CD8-positive, alpha-beta memory T cell (primary cell): ENCODE measurements at regions not wholly inside any gene's neighbourhood (a gene's known extent, or its start where the extent isn't known, plus 50 kb on each side); places are given as distances from the start of the nearest gene placed in this dataset.

Experiments
- CTCF ChIA-PET: fragments of 350-600 bp; sonication (Branson Sonifier 250); formaldehyde crosslinking; loops from one replicate; lab custom pipeline; 2021; ENCODE audit warnings: antibody characterized with exemption; lab: Charles Lee
- POLR2A ChIA-PET: fragments of 350-600 bp; sonication (Branson Sonifier 250); formaldehyde crosslinking; loops from one replicate; lab custom pipeline; 2021; ENCODE audit warnings: antibody characterized with exemption; lab: Charles Lee
- DNase-seq, 5 donors: peaks; one replicate each; pipeline versions ENCODE4 v3.0.0 to v3.0.0-alpha.2; 2020 to 2022; ENCODE audit warnings: mixed read lengths in 1 of 5
- H3K27ac ChIP-seq: one replicate; pipeline ENCODE4 v1.7.0; 2013; ENCODE audit warnings: low read depth, mild to moderate bottlenecking, low read length, moderate library complexity
- H3K27me3 ChIP-seq: 2 replicates; pipeline ENCODE4 v1.7.0; 2013; ENCODE audit warnings: low read length, mild to moderate bottlenecking; ENCODE audit not compliant: insufficient read depth, poor library complexity, severe bottlenecking
- H3K36me3 ChIP-seq: 2 replicates; pipeline ENCODE4 v1.7.0; 2013; ENCODE audit warnings: mild to moderate bottlenecking, low read length, moderate library complexity; ENCODE audit not compliant: insufficient read depth
- H3K4me1 ChIP-seq: 2 replicates; pipeline ENCODE4 v1.7.0; 2013; ENCODE audit warnings: mild to moderate bottlenecking, low read length, moderate library complexity; ENCODE audit not compliant: insufficient read depth
- H3K4me3 ChIP-seq: 2 replicates; pipeline ENCODE4 v1.7.0; 2013; ENCODE audit warnings: mild to moderate bottlenecking, low read length
- H3K9me3 ChIP-seq: 2 replicates; pipeline ENCODE4 v1.7.0; 2013; ENCODE audit warnings: mild to moderate bottlenecking, low read length
- H3K27ac Mint-ChIP-seq, 8 donors: one replicate each; pipeline ENCODE4 v1.8.0; 2020 to 2021; ENCODE audit warnings: mixed read lengths in 8 of 8, mild to moderate bottlenecking in 6 of 8, inconsistent platforms in 3 of 8, moderate library complexity in 3 of 8
- H3K27me3 Mint-ChIP-seq, 2 donors: one replicate each; pipeline ENCODE4 v1.8.0; 2020 to 2021; ENCODE audit warnings: mixed read lengths in 2 of 2, mild to moderate bottlenecking in 1 of 2, moderate library complexity in 1 of 2
- H3K36me3 Mint-ChIP-seq, 3 donors: one replicate each; pipeline ENCODE4 v1.8.0; 2020 to 2021; ENCODE audit warnings: mixed read lengths in 3 of 3, inconsistent platforms in 1 of 3, mild to moderate bottlenecking in 1 of 3
- H3K4me1 Mint-ChIP-seq, 3 donors: one replicate each; pipeline ENCODE4 v1.8.0; 2020 to 2021; ENCODE audit warnings: mixed read lengths in 3 of 3, inconsistent platforms in 1 of 3, mild to moderate bottlenecking in 1 of 3
- H3K4me3 Mint-ChIP-seq, 7 donors: one replicate each; pipeline ENCODE4 v1.8.0; 2020 to 2021; ENCODE audit warnings: mixed read lengths in 7 of 7, mild to moderate bottlenecking in 6 of 7, moderate library complexity in 4 of 7, inconsistent platforms in 2 of 7
- H3K9me3 Mint-ChIP-seq, 5 donors: one replicate each; pipeline ENCODE4 v1.8.0; 2020 to 2022; ENCODE audit warnings: mixed read lengths in 5 of 5, mild to moderate bottlenecking in 3 of 5, moderate library complexity in 2 of 5, inconsistent platforms in 1 of 5

DNA sequence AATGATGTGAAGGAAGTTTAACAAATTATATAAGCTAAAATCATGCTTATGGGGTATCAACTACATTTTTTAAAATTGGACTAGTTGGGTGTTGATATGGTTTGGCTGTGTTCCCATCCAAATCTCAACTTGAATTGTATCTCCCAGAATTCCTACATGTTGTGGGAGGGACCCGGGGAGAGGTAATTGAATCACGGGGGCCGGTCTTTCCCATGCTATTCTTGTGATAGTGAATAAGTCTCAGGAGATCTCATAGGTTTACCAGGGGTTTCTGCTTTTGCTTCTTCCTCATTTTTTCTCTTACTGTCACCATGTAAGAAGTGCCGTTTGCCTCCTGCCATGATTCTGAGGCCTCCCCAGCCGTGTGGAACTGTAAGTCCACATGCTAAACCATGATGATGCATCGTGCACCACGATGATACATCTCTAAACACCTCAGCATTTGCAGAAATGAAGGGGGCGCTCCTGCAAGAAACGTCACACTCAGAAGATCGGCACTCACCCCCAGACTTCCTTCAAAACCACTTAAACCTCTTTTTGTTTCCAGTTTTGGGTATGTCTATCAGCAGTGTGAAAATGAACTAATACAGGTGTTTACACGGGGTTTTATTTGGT, 340.0 kb downstream of the SHANK2 start:
- Histone ChIP-seq H3K4me1 (no peaks in the 10 kb centered on the region), H3K4me3 (no peak overlapping the region), H3K9me3 (no peaks in the 10 kb centered on the region), H3K36me3 (no peaks in the 10 kb centered on the region), H3K27ac (no peak overlapping the region), H3K27me3 (no peaks in the 10 kb centered on the region)
- POLR2A ChIA-PET = no interaction called here
- no peak overlapping the region for H3K4me3 Mint-ChIP-seq
- CTCF ChIA-PET = no interaction called here
- DNase-seq = no peak
- peaks cover 4 to 29% of the 10 kb centered on the region in 2 donors for H3K27me3 Mint-ChIP-seq
- H3K4me1 Mint-ChIP-seq = no peaks in the 10 kb centered on the region
- H3K27ac Mint-ChIP-seq = no peak overlapping the region
- peaks cover 0 to 4% (median 0%) of the 10 kb centered on the region in 5 donors for H3K9me3 Mint-ChIP-seq
- no peaks in the 10 kb centered on the region for H3K36me3 Mint-ChIP-seq

DNA sequence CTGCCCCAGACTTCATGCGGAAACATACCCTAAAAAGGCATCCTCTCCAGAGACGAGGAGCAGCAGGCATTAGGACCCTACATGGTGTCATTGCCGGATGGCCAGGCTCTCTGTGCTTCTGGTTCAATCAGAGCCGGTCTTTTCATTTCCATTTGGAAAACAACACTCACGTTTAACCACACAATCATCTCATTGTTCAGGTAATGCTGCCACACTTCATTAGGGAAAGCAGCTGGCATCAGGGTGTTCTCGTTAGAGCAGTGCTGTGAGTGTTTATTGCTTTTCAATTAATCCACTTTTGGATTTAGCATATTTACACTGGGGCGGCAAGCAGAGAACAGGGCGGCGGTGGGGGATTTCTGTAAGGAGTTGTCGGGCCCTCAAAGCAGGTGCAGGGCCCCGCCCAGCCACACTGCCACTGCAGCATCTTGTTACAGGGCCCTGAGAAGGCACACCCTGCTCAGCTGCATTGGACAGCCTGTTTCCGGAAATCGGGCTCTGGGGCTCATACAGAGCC, 338.6 kb downstream of the SHANK2 start:
- Histone ChIP-seq H3K36me3 (no peaks in the 10 kb centered on the region), H3K4me3 (no peak overlapping the region), H3K4me1 (no peaks in the 10 kb centered on the region), H3K9me3 (no peaks in the 10 kb centered on the region), H3K27me3 (no peaks in the 10 kb centered on the region), H3K27ac (no peak overlapping the region)
- Mint-ChIP-seq H3K9me3 (peaks cover 0 to 7% (median 0%) of the 10 kb centered on the region in 5 donors), H3K4me3 (no peak overlapping the region), H3K4me1 (no peaks in the 10 kb centered on the region), H3K36me3 (peaks cover 0 to 2% (median 0%) of the 10 kb centered on the region in 3 donors), H3K27ac (no peak overlapping the region), H3K27me3 (peaks cover 7 to 20% of the 10 kb centered on the region in 2 donors)
- DNase-seq = no peak
- POLR2A ChIA-PET = no interaction called here
- CTCF ChIA-PET = no interaction called here

DNA sequence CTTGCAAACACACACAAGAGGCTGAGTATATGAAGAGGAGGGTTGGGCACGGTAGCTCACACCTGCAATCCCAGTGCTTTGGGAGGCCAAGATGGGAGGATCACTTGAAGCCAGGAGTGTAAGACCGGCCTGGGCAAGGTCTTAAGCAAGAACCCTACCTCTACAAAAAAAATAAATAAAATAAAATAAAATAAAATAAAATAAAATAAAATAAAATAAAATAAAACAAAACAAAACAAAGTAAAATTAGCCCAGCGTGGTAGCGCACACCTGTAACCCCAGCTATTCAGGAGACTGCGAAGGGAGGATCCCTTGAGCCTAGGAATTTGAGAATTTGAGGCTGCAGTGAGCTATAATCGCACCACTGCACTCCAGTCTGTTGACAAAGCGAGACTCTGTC, 337.9 kb downstream of the SHANK2 start:
- Mint-ChIP-seq H3K9me3 (peaks cover 0 to 7% (median 0%) of the 10 kb centered on the region in 5 donors), H3K27ac (no peak overlapping the region), H3K4me3 (no peak overlapping the region), H3K36me3 (peaks cover 0 to 2% (median 0%) of the 10 kb centered on the region in 3 donors), H3K4me1 (no peaks in the 10 kb centered on the region), H3K27me3 (peaks cover 5 to 16% of the 10 kb centered on the region in 2 donors)
- ChIA-PET CTCF (no interaction called here), POLR2A (no interaction called here)
- no peak for DNase-seq
- Histone ChIP-seq H3K27ac (no peak overlapping the region), H3K4me3 (no peak overlapping the region), H3K4me1 (no peaks in the 10 kb centered on the region), H3K9me3 (no peaks in the 10 kb centered on the region), H3K36me3 (no peaks in the 10 kb centered on the region), H3K27me3 (no peaks in the 10 kb centered on the region)

DNA sequence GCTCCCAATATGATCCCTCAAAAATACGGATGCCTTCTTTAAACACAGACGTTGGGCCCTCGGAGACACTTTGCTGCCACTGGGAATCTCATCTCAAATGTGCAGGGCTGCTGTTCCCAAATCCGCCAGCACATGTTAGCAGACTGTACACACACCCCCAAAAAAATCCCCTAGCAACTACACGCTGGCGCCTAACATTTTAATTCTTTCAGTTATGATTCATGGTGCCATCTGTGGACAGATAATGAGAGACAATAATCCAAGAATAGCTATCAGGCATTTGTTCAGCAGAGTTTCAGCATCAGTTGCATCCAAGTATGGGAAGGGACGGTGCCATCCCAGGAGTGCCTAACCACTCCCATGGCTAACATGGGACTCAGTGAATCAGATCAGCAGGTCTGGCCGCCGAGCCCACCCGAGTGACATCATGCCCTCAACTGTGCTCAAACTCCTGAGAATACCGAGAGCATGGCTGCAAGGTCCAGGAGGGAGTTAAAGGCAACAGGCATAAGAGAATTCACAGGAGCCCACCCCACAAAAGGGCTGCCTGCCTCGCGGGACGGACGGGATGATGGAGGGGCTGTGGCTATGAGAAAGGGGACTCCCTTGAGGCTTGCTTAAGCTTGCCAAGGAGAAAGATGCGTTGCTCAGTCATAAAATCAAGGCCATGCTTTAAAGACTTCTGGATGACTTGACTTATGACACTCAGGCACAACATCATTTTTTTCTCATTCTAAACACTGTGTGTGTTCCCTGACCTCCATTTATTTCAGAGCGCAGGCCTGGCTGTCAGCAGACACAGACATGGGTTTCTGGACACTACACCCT, 337.0 kb downstream of the SHANK2 start:
- Histone ChIP-seq H3K27ac (no peak overlapping the region), H3K36me3 (no peaks in the 10 kb centered on the region), H3K4me3 (no peak overlapping the region), H3K9me3 (no peaks in the 10 kb centered on the region), H3K27me3 (no peaks in the 10 kb centered on the region), H3K4me1 (no peaks in the 10 kb centered on the region)
- Mint-ChIP-seq H3K4me1 (no peaks in the 10 kb centered on the region), H3K36me3 (peaks cover 0 to 2% (median 0%) of the 10 kb centered on the region in 3 donors), H3K27ac (no peak overlapping the region), H3K4me3 (no peak overlapping the region), H3K27me3 (peaks cover 5 to 9% of the 10 kb centered on the region in 2 donors), H3K9me3 (peaks cover 2 to 9% (median 3%) of the 10 kb centered on the region in 5 donors)
- POLR2A ChIA-PET = no interaction called here
- DNase-seq = no peak
- CTCF ChIA-PET = no interaction called here

DNA sequence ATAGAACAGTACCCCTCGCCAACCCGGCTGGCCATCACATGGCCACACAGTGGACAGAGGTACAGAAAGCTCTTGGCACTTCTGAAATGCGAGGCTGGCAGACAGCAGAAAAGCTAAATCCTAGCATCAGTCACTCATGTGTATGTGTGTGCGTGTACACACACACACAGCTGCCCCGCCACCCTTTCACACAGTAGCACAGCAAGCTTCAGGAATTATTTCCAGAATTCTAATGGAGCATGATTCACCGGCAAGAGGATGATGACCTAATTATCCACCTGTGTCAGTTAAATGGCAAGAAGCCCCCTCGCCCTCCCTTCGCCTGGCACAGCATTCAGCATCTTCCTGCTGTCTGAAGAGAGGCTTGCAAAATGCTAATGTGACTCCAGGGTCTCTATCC, 336.0 kb downstream of the SHANK2 start:
- no peak overlapping the region for H3K27ac Mint-ChIP-seq
- no peaks in the 10 kb centered on the region for H3K4me1 Mint-ChIP-seq
- no peak for DNase-seq
- peaks cover 4 to 5% of the 10 kb centered on the region in 2 donors for H3K27me3 Mint-ChIP-seq
- H3K36me3 ChIP-seq = no peaks in the 10 kb centered on the region
- no peak overlapping the region for H3K4me3 Mint-ChIP-seq
- peaks cover 0 to 2% (median 0%) of the 10 kb centered on the region in 3 donors for H3K36me3 Mint-ChIP-seq
- H3K27ac ChIP-seq = no peak overlapping the region
- ChIA-PET POLR2A (no interaction called here), CTCF (no interaction called here)
- H3K9me3 Mint-ChIP-seq = peaks cover 5 to 14% (median 11%) of the 10 kb centered on the region in 5 donors
- H3K9me3 ChIP-seq = no peaks in the 10 kb centered on the region
- H3K4me3 ChIP-seq = no peak overlapping the region
- no peaks in the 10 kb centered on the region for H3K27me3 ChIP-seq
- H3K4me1 ChIP-seq = no peaks in the 10 kb centered on the region

DNA sequence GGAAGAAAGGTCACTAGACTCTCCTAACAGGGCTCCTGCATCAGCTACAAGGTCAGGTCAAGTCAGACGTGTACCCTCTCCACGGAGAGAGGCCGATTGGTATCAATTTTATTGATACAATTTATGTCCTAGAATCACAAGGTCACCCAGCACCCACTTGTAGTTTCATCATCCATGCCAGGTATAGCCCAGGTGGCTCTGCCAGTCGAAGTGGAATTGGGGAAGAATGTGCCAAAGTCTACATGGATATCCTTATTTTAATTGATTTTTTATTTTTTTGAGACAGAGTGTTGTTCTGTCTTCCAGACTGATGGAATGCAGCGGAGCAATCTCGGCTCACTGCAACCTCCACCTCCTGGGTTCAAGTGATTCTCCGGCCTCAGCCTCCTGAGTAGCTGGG, 334.1 kb downstream of the SHANK2 start:
- H3K9me3 ChIP-seq = no peaks in the 10 kb centered on the region
- no peaks in the 10 kb centered on the region for H3K36me3 ChIP-seq
- no peak overlapping the region for H3K27ac ChIP-seq
- Mint-ChIP-seq H3K4me3 (no peak overlapping the region), H3K27ac (no peak overlapping the region), H3K36me3 (peaks cover 0 to 4% (median 0%) of the 10 kb centered on the region in 3 donors), H3K9me3 (peaks cover 18 to 24% (median 23%) of the 10 kb centered on the region in 5 donors), H3K27me3 (peaks cover 3 to 5% of the 10 kb centered on the region in 2 donors), H3K4me1 (no peaks in the 10 kb centered on the region)
- no peak for DNase-seq
- ChIA-PET POLR2A (no interaction called here), CTCF (no interaction called here)
- no peaks in the 10 kb centered on the region for H3K4me1 ChIP-seq
- H3K4me3 ChIP-seq = no peak overlapping the region
- H3K27me3 ChIP-seq = no peaks in the 10 kb centered on the region

DNA sequence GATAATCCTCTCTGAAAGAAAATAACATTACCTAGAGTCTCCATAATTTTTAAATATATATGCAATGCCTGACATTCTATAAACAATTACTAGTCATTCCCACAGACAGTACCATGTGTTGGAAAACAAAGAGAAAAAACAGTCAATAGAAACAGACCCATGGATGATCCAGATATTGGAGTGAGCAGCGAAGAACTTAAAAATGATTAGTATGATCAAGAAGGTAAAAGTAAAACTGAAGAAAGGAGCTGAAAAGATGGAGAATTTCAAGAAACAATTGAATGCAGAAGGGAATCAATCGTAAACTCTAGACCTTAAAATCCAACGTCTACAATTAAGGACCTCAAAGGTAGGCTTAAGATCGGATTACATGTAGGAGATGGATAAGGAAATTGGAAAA, 330.6 kb downstream of the SHANK2 start:
- no peaks in the 10 kb centered on the region for H3K4me1 ChIP-seq
- Mint-ChIP-seq H3K36me3 (peaks cover 0 to 4% (median 0%) of the 10 kb centered on the region in 3 donors), H3K4me3 (no peak overlapping the region), H3K9me3 (peaks cover 18 to 24% (median 23%) of the 10 kb centered on the region in 5 donors), H3K27me3 (peaks cover 0 to 5% of the 10 kb centered on the region in 2 donors), H3K27ac (no peak overlapping the region), H3K4me1 (no peaks in the 10 kb centered on the region)
- DNase-seq = no peak
- no peaks in the 10 kb centered on the region for H3K27me3 ChIP-seq
- H3K4me3 ChIP-seq = no peak overlapping the region
- H3K27ac ChIP-seq = no peak overlapping the region
- H3K36me3 ChIP-seq = no peaks in the 10 kb centered on the region
- no peaks in the 10 kb centered on the region for H3K9me3 ChIP-seq
- ChIA-PET POLR2A (no interaction called here), CTCF (no interaction called here)

DNA sequence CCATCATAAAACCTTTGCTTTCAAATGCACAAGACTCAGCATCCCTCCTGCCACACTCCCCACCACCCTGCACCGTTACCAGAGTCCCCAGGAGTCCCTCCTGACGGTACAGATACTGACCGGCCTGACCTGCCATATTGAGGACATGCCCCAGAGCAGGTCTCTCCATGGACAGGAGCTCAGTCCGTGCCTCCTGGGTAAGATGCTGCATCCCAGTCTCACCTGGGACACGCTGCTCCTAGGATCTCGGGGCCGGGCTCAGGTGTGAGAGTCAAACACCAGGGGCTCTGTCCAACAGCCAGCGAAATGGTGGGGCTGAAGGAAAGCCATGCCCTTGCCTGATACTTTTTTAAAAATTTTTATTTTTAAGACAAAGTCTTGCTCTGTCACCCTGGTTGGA, 328.3 kb downstream of the SHANK2 start:
- DNase-seq = no peak
- POLR2A ChIA-PET = no interaction called here
- Histone ChIP-seq H3K4me3 (no peak overlapping the region), H3K4me1 (no peaks in the 10 kb centered on the region), H3K9me3 (no peaks in the 10 kb centered on the region), H3K27me3 (no peaks in the 10 kb centered on the region), H3K27ac (no peak overlapping the region), H3K36me3 (no peaks in the 10 kb centered on the region)
- Mint-ChIP-seq H3K9me3 (peaks cover 16 to 26% (median 18%) of the 10 kb centered on the region in 5 donors), H3K27ac (no peak overlapping the region), H3K36me3 (peaks cover 0 to 2% (median 0%) of the 10 kb centered on the region in 3 donors), H3K4me1 (no peaks in the 10 kb centered on the region), H3K4me3 (no peak overlapping the region), H3K27me3 (peaks cover 2 to 6% of the 10 kb centered on the region in 2 donors)
- CTCF ChIA-PET = no interaction called here
